K562 (cell line): ENCODE measurements at regions not wholly inside any gene's neighbourhood (a gene's known extent, or its start where the extent isn't known, plus 50 kb on each side); places are given as distances from the start of the nearest gene placed in this dataset.

ENCODE experiments used
- ATAC-seq: fragments of 200-7000 bp; cut with Tn5 transposase; 3 replicates; pipeline ENCODE4 v1.9.1; 2020; ENCODE audit warnings: moderate library complexity
- BruUV-seq: library from RNA; stranded (reverse); fragments of 400-500 nt; replicated peaks from 2 replicates; lab custom pipeline; 2021; lab: Mats Ljungman, UMichigan
- CTCF ChIA-PET: fragments of 300-600 bp; formaldehyde crosslinking; extraction: SDS; loops from one replicate; lab custom pipeline; 2021; ENCODE audit warnings: low intra/inter-chr PET ratio; lab: Yijun Ruan, JAX
- POLR2A ChIA-PET: fragments of 300-600, 350-650 bp; sonication (Branson Sonifier 250); formaldehyde crosslinking; extraction: SDS; loops from one replicate; lab custom pipeline; 2021; ENCODE audit warnings: antibody characterized with exemption, inconsistent platforms; lab: Yijun Ruan, JAX
- DNase-seq, 4 experiments: peaks; one replicate each; pipeline versions ENCODE4 v3.0.0 to v3.0.0-alpha.2; 2011 to 2018; ENCODE audit warnings: low spot score in 3 of 4, mixed read lengths in 3 of 4; ENCODE audit errors: extremely low read depth in 1 of 4
- FAIRE-seq: peaks from 2 replicates; lab custom pipeline; 2011; peaks lifted over from hg19 to GRCh38; lab: Jason Lieb, UNC
- H2AFZ ChIP-seq: 2 replicates; pipeline ENCODE4 v1.6.0; 2011; ENCODE audit warnings: low read depth, low read length, control low read depth, inconsistent platforms
- H3K27ac ChIP-seq: fragments of 200-600 bp; 3 replicates; pipeline ENCODE4 v1.8.0; 2011; ENCODE audit warnings: low read depth, mild to moderate bottlenecking, control low read depth, inconsistent platforms, low read length, moderate library complexity, mixed read lengths; ENCODE audit errors: extremely low read depth
- H3K27me3 ChIP-seq, 2 experiments: fragments of 300-600 bp in 1 of 2; 2 replicates in 1 of 2; 3 replicates in 1 of 2; pipeline versions ENCODE4 v1.6.0 to v1.8.0; 2011; ENCODE audit warnings: inconsistent platforms in 2 of 2, low read length in 2 of 2, mild to moderate bottlenecking in 1 of 2, mixed read lengths in 1 of 2, moderate library complexity in 1 of 2; ENCODE audit not compliant: control insufficient read depth in 2 of 2, insufficient read depth in 2 of 2
- H3K36me3 ChIP-seq: fragments of 300-600 bp; 3 replicates; pipeline ENCODE4 v1.8.0; 2011; ENCODE audit warnings: mild to moderate bottlenecking, low read length, inconsistent platforms; ENCODE audit not compliant: control insufficient read depth, insufficient read depth
- H3K4me1 ChIP-seq, 2 experiments: fragments of 200-600 bp in 1 of 2; replicated peaks in 1 of 2; 2 replicates in 1 of 2; 3 replicates in 1 of 2; pipeline versions ENCODE4 v1.5.1 to v1.8.0; 2011; ENCODE audit warnings: inconsistent platforms in 2 of 2, low read length in 2 of 2, mild to moderate bottlenecking in 1 of 2, mixed read lengths in 1 of 2, moderate library complexity in 1 of 2; ENCODE audit not compliant: control insufficient read depth in 2 of 2, insufficient read depth in 2 of 2
- H3K4me2 ChIP-seq: 2 replicates; pipeline ENCODE4 v1.6.1; 2011; ENCODE audit warnings: low read length, control low read depth, inconsistent platforms, mixed read lengths; ENCODE audit not compliant: insufficient read depth
- H3K4me3 ChIP-seq: fragments of 200-600 bp; sonication (generic), shearing (Covaris generic); 2 replicates; pipeline ENCODE4 v1.5.1; 2016; ENCODE audit warnings: control low read depth, inconsistent platforms
- H3K79me2 ChIP-seq: fragments of 200-600 bp; 3 replicates; pipeline ENCODE4 v1.8.0; 2011; ENCODE audit warnings: low read length, inconsistent platforms; ENCODE audit not compliant: control insufficient read depth, insufficient read depth
- H3K9ac ChIP-seq, 2 experiments: 2 replicates each; pipeline versions ENCODE4 v1.6.0 to v1.6.1; 2011; ENCODE audit warnings: low read depth in 2 of 2, low read length in 2 of 2, control low read depth in 1 of 2, inconsistent platforms in 1 of 2, mild to moderate bottlenecking in 1 of 2, mixed read lengths in 1 of 2; ENCODE audit not compliant: insufficient read depth in 1 of 2
- H3K9me1 ChIP-seq: one replicate; pipeline ENCODE4 v1.6.0; 2011; ENCODE audit warnings: inconsistent platforms, mild to moderate bottlenecking, low read length, moderate library complexity; ENCODE audit not compliant: control insufficient read depth, insufficient read depth
- H3K9me3 ChIP-seq: replicated peaks from 2 replicates; pipeline ENCODE4 v1.5.1; 2011; ENCODE audit warnings: low read depth, low read length, inconsistent platforms; ENCODE audit not compliant: control insufficient read depth, insufficient read depth
- H4K20me1 ChIP-seq: replicated peaks from 2 replicates; pipeline ENCODE4 v1.6.1; 2011; ENCODE audit warnings: low read length, inconsistent platforms, mixed read lengths; ENCODE audit not compliant: control insufficient read depth, insufficient read depth
- TCF7L2 ChIP-seq: fragments of 150-350 bp; IDR thresholded peaks from 2 replicates; pipeline ENCODE4 v1.6.1; 2016; ENCODE audit warnings: low read depth, mild to moderate bottlenecking, low read length, moderate library complexity
- WGBS: fragments of 100-300 bp; shearing (Covaris generic); methylation state at CpG from one replicate; pipeline ENCODE4 v1.1.6; 2016; ENCODE audit warnings: low coverage, mixed read lengths; ENCODE audit not compliant: insufficient coverage; ENCODE audit errors: missing lambda C conversion rate; 5-methylcytosine and 5-hydroxymethylcytosine counted together
- in situ Hi-C: fragments of 300-500 bp; cut with MboI; formaldehyde crosslinking; loops from 4 replicates; pipeline ENCODE4 v1.15.0; 2018; ENCODE audit warnings: inconsistent platforms, mixed read lengths
- intact Hi-C: fragments of 100-400 bp; cut with micrococcal nuclease; formaldehyde crosslinking; loops from 2 replicates; pipeline ENCODE4 v1.14.2; 2022
- TF ChIP-seq, protein P1 (sequence below): fragments of 450-650 bp; IDR thresholded peaks from 2 replicates; pipeline ENCODE4 v1.6.1; 2016; ENCODE audit warnings: borderline replicate concordance
- TF ChIP-seq, protein P2 (sequence below): fragments of 250-450 bp; sonication (Bioruptor Pico); IDR thresholded peaks from 2 replicates; pipeline ENCODE4 v1.4.0; 2020; ENCODE audit warnings: mild to moderate bottlenecking, moderate library complexity

GRCh38 chr15:69656271-69657030 is 203.8 kb downstream of the RPLP1 start:
- in situ Hi-C loops (no loop called here), intact Hi-C loops (no loop called here)
- no peaks in the 10 kb centered on the region for H3K4me1 ChIP-seq
- FAIRE-seq, result no peak
- H3K4me3 ChIP-seq, result no peak overlapping the region
- H3K27ac ChIP-seq, result no peak overlapping the region
- H3K27me3 ChIP-seq, result peaks cover 0 to 4% of the 10 kb centered on the region in 2 experiments; a peak in 4 of 5 replicates
- H3K79me2 ChIP-seq, result no peaks in the 10 kb centered on the region
- TF ChIP-seq, protein P1, sequence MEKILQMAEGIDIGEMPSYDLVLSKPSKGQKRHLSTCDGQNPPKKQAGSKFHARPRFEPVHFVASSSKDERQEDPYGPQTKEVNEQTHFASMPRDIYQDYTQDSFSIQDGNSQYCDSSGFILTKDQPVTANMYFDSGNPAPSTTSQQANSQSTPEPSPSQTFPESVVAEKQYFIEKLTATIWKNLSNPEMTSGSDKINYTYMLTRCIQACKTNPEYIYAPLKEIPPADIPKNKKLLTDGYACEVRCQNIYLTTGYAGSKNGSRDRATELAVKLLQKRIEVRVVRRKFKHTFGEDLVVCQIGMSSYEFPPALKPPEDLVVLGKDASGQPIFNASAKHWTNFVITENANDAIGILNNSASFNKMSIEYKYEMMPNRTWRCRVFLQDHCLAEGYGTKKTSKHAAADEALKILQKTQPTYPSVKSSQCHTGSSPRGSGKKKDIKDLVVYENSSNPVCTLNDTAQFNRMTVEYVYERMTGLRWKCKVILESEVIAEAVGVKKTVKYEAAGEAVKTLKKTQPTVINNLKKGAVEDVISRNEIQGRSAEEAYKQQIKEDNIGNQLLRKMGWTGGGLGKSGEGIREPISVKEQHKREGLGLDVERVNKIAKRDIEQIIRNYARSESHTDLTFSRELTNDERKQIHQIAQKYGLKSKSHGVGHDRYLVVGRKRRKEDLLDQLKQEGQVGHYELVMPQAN, result no peak
- TF ChIP-seq, protein P2, sequence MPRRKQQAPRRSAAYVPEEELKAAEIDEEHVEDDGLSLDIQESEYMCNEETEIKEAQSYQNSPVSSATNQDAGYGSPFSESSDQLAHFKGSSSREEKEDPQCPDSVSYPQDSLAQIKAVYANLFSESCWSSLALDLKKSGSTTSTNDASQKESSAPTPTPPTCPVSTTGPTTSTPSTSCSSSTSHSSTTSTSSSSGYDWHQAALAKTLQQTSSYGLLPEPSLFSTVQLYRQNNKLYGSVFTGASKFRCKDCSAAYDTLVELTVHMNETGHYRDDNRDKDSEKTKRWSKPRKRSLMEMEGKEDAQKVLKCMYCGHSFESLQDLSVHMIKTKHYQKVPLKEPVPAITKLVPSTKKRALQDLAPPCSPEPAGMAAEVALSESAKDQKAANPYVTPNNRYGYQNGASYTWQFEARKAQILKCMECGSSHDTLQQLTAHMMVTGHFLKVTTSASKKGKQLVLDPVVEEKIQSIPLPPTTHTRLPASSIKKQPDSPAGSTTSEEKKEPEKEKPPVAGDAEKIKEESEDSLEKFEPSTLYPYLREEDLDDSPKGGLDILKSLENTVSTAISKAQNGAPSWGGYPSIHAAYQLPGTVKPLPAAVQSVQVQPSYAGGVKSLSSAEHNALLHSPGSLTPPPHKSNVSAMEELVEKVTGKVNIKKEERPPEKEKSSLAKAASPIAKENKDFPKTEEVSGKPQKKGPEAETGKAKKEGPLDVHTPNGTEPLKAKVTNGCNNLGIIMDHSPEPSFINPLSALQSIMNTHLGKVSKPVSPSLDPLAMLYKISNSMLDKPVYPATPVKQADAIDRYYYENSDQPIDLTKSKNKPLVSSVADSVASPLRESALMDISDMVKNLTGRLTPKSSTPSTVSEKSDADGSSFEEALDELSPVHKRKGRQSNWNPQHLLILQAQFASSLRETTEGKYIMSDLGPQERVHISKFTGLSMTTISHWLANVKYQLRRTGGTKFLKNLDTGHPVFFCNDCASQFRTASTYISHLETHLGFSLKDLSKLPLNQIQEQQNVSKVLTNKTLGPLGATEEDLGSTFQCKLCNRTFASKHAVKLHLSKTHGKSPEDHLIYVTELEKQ (CRISPR knock-in tag), result no peak
- TF ChIP-seq TCF7L2, result no peak
- no peak for ATAC-seq
- no peak overlapping the region for H3K4me2 ChIP-seq
- H3K36me3 ChIP-seq, result no peaks in the 10 kb centered on the region
- ChIA-PET CTCF (no interaction called here), POLR2A (interaction anchor here (0.5 to 0.6 kb wide), 3 partner anchors 48 to 833 kb away, joined by 3 read pairs; no protein-coding TSS in a partner anchor)
- no peak overlapping the region for H2AFZ ChIP-seq
- no peaks in the 10 kb centered on the region for H3K9me3 ChIP-seq
- BruUV-seq, result no TSS peak
- H4K20me1 ChIP-seq, result no peaks in the 10 kb centered on the region
- 1% methylated on average over 8 of the region's 10 CpGs for WGBS
- no peak overlapping the region for H3K9ac ChIP-seq
- DNase-seq, result no peak
- H3K9me1 ChIP-seq, result no peaks in the 10 kb centered on the region
